K562 (cell line): ENCODE measurements at regions not wholly inside any gene's neighbourhood (a gene's known extent, or its start where the extent isn't known, plus 50 kb on each side); places are given as distances from the start of the nearest gene placed in this dataset.

Source experiments
- ARNT ChIP-seq, 2 experiments: fragments of 450-650 bp; IDR thresholded peaks; 2 replicates each; pipeline ENCODE4 v1.6.1; 2016; ENCODE audit warnings: mild to moderate bottlenecking in 1 of 2
- ATF7 ChIP-seq: fragments of 450-650 bp; IDR thresholded peaks from 2 replicates; pipeline ENCODE4 v1.7.1; 2014; ENCODE audit warnings: mild to moderate bottlenecking, moderate library complexity
- BMI1 ChIP-seq: fragments of 150-350 bp; IDR thresholded peaks from 2 replicates; pipeline ENCODE4 v1.6.1; 2014; ENCODE audit warnings: low read length
- JUNB ChIP-seq: fragments of 450-650 bp; formaldehyde crosslinking; conservative IDR thresholded peaks from 2 replicates; pipeline ENCODE4 v1.4.0; 2020; ENCODE audit warnings: mild to moderate bottlenecking
- SP1 ChIP-seq: sonication (generic); formaldehyde crosslinking; IDR thresholded peaks from 2 replicates; pipeline ENCODE4 v1.8.1; 2022; ENCODE audit warnings: mild to moderate bottlenecking, missing genetic modification reagents
- TCF7L2 ChIP-seq: fragments of 150-350 bp; IDR thresholded peaks from 2 replicates; pipeline ENCODE4 v1.6.1; 2016; ENCODE audit warnings: low read depth, mild to moderate bottlenecking, low read length, moderate library complexity
- TEAD1 ChIP-seq, 2 experiments: fragments of 450-650 bp in 1 of 2; sonication (generic) in 1 of 2; formaldehyde crosslinking; IDR thresholded peaks; 2 replicates each; pipeline versions ENCODE4 v1.4.0 to v1.8.0; 2020 to 2022; ENCODE audit warnings: mild to moderate bottlenecking in 2 of 2, missing genetic modification reagents in 1 of 2
- ZFX ChIP-seq: sonication (generic); formaldehyde crosslinking; IDR thresholded peaks from 2 replicates; pipeline ENCODE4 v1.8.0; 2022; ENCODE audit warnings: mild to moderate bottlenecking, missing genetic modification reagents, moderate library complexity
- TF ChIP-seq, protein P1 (sequence below): fragments of 450-650 bp; IDR thresholded peaks from 2 replicates; pipeline ENCODE4 v1.6.1; 2014; ENCODE audit warnings: low read depth, mild to moderate bottlenecking, moderate library complexity, borderline replicate concordance
- TF ChIP-seq, protein P2 (sequence below), 2 experiments: fragments of 450-650 bp in 1 of 2; sonication (generic) in 1 of 2; formaldehyde crosslinking in 1 of 2; IDR thresholded peaks in 1 of 2; conservative IDR thresholded peaks in 1 of 2; 2 replicates each; pipeline versions ENCODE4 v1.6.1 to v1.8.1; 2016 to 2023; ENCODE audit warnings: mild to moderate bottlenecking in 2 of 2, moderate library complexity in 2 of 2, inconsistent platforms in 1 of 2, missing genetic modification reagents in 1 of 2
- TF ChIP-seq, protein P3 (sequence below): fragments of 250-450 bp; sonication (Bioruptor Pico); IDR thresholded peaks from 2 replicates; pipeline ENCODE4 v1.4.0; 2020; ENCODE audit warnings: mild to moderate bottlenecking, moderate library complexity

DNA sequence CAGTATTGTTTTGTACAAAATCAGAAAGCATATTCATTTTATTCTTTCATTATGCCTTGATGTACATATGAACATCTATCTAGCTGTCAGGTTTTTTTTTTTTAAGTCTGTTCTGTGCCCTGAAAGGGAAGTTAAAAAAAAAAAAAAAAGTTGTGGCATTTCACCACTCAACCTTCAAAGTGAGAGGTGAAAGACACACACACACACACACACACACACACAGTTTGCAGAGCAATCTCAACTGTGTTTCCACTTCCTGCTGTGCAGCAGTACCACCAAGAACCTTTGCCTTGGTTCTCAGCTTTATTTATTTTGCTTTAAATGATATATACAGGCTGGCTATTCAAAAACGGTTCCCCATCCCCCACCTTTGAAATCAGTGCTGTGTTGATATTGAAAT lies 955.6 kb downstream of the GATA3 start:
- TF ChIP-seq, protein P1, sequence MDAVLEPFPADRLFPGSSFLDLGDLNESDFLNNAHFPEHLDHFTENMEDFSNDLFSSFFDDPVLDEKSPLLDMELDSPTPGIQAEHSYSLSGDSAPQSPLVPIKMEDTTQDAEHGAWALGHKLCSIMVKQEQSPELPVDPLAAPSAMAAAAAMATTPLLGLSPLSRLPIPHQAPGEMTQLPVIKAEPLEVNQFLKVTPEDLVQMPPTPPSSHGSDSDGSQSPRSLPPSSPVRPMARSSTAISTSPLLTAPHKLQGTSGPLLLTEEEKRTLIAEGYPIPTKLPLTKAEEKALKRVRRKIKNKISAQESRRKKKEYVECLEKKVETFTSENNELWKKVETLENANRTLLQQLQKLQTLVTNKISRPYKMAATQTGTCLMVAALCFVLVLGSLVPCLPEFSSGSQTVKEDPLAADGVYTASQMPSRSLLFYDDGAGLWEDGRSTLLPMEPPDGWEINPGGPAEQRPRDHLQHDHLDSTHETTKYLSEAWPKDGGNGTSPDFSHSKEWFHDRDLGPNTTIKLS: no peak
- TF ChIP-seq ATF7 (no peak), JUNB (CRISPR knock-in tag) (no peak), ARNT (IDR thresholded peaks at IDR 0.05) (no peak), TEAD1 (CRISPR knock-in tag; IDR thresholded peaks at IDR 0.05) (no peak), ZFX (CRISPR knock-in tag) (no peak), SP1 (CRISPR knock-in tag) (no peak), BMI1 (no peak), TCF7L2 (no peak)
- TF ChIP-seq, protein P2, sequence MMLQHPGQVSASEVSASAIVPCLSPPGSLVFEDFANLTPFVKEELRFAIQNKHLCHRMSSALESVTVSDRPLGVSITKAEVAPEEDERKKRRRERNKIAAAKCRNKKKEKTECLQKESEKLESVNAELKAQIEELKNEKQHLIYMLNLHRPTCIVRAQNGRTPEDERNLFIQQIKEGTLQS (IDR thresholded peaks at IDR 0.05): no peak
- TF ChIP-seq, protein P2 (CRISPR knock-in tag; conservative IDR thresholded peaks at IDR 0.05): no peak
- TF ChIP-seq, protein P3, sequence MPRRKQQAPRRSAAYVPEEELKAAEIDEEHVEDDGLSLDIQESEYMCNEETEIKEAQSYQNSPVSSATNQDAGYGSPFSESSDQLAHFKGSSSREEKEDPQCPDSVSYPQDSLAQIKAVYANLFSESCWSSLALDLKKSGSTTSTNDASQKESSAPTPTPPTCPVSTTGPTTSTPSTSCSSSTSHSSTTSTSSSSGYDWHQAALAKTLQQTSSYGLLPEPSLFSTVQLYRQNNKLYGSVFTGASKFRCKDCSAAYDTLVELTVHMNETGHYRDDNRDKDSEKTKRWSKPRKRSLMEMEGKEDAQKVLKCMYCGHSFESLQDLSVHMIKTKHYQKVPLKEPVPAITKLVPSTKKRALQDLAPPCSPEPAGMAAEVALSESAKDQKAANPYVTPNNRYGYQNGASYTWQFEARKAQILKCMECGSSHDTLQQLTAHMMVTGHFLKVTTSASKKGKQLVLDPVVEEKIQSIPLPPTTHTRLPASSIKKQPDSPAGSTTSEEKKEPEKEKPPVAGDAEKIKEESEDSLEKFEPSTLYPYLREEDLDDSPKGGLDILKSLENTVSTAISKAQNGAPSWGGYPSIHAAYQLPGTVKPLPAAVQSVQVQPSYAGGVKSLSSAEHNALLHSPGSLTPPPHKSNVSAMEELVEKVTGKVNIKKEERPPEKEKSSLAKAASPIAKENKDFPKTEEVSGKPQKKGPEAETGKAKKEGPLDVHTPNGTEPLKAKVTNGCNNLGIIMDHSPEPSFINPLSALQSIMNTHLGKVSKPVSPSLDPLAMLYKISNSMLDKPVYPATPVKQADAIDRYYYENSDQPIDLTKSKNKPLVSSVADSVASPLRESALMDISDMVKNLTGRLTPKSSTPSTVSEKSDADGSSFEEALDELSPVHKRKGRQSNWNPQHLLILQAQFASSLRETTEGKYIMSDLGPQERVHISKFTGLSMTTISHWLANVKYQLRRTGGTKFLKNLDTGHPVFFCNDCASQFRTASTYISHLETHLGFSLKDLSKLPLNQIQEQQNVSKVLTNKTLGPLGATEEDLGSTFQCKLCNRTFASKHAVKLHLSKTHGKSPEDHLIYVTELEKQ: no peak
